ENCODE measurements at regions not wholly inside any gene's neighbourhood (a gene's known extent, or its start where the extent isn't known, plus 50 kb on each side); places are given as distances from the start of the nearest gene placed in this dataset.

GRCh38 chr6:14309516-14309915 lies 191.9 kb downstream of the CD83 start:
- TF ChIP-seq EZH2 (IDR thresholded peaks at IDR 0.05; ENCODE audit: low read depth, unreplicated experiment) (no peak), POLR2AphosphoS5 (IDR thresholded peaks at IDR 0.05; ENCODE audit: low read depth) (no peak), CTCF (conservative IDR thresholded peaks at IDR 0.05; ENCODE audit: low read depth in 2 of 2) (no peak), REST (IDR thresholded peaks at IDR 0.05; ENCODE audit: unreplicated experiment) (no peak), CREB1 (CRISPR knock-in tag; IDR thresholded peaks at IDR 0.05; ENCODE audit: low read depth) (no peak), ETS1 (IDR thresholded peaks at IDR 0.05) (no peak), EZH2phosphoT487 (IDR thresholded peaks at IDR 0.05; ENCODE audit: unreplicated experiment) (no peak), ZNF462 (CRISPR knock-in tag; IDR thresholded peaks at IDR 0.05) (no peak), JUNB (IDR thresholded peaks at IDR 0.05; ENCODE audit: unreplicated experiment) (no peak), NANOG (IDR thresholded peaks at IDR 0.05; ENCODE audit: borderline replicate concordance) (no peak), STAT1 (IDR thresholded peaks at IDR 0.05; ENCODE audit: unreplicated experiment) (no peak), ZNF331 (CRISPR knock-in tag; IDR thresholded peaks at IDR 0.05; ENCODE audit: low read depth) (no peak), ZNF114 (CRISPR knock-in tag; IDR thresholded peaks at IDR 0.05) (no peak)
